HepG2 (cell line): ENCODE measurements at regions not wholly inside any gene's neighbourhood (a gene's known extent, or its start where the extent isn't known, plus 50 kb on each side); places are given as distances from the start of the nearest gene placed in this dataset.

Source experiments
- ATAC-seq: fragments of 200-7000 bp; cut with Tn5 transposase; 3 replicates; pipeline ENCODE4 v1.9.1; 2020; ENCODE audit warnings: mild to moderate bottlenecking, moderate library complexity
- BruUV-seq: library from RNA; stranded (reverse); fragments of 400-500 nt; replicated peaks from 2 replicates; lab custom pipeline; 2021; lab: Mats Ljungman, UMichigan
- CTCF ChIA-PET: fragments of 300-600 bp; formaldehyde crosslinking; extraction: SDS; loops from one replicate; lab custom pipeline; 2021; ENCODE audit warnings: low total read pairs, inconsistent platforms, low intra/inter-chr PET ratio; lab: Yijun Ruan, JAX
- POLR2A ChIA-PET: fragments of 350-600 bp; sonication (Branson Sonifier 250); formaldehyde crosslinking; loops from one replicate; lab custom pipeline; 2020; ENCODE audit warnings: antibody characterized with exemption, inconsistent platforms; lab: Yijun Ruan, JAX
- DNase-seq: peaks from one replicate; pipeline ENCODE4 v3.0.0-alpha.2; 2015; ENCODE audit warnings: low spot score
- FAIRE-seq: peaks from 3 replicates; lab custom pipeline; 2011; peaks lifted over from hg19 to GRCh38; lab: Jason Lieb, UNC
- H2AFZ ChIP-seq: one replicate; pipeline ENCODE4 v1.6.1; 2011; ENCODE audit warnings: low read length, inconsistent platforms
- H3K27ac ChIP-seq: fragments of 300-600 bp; 3 replicates; pipeline ENCODE4 v1.8.0; 2011; ENCODE audit warnings: mixed run types, mild to moderate bottlenecking, mixed read lengths, low read length, inconsistent platforms; ENCODE audit not compliant: insufficient read depth; ENCODE audit errors: extremely low read length
- H3K27me3 ChIP-seq, 2 experiments: fragments of 200-600 bp in 1 of 2; 2 replicates in 1 of 2; 3 replicates in 1 of 2; pipeline versions ENCODE4 v1.6.0 to v1.8.0; 2011; ENCODE audit warnings: low read length in 2 of 2, mild to moderate bottlenecking in 2 of 2, moderate library complexity in 2 of 2, inconsistent platforms in 1 of 2; ENCODE audit not compliant: insufficient read depth in 2 of 2, control insufficient read depth in 1 of 2
- H3K36me3 ChIP-seq, 2 experiments: fragments of 200-600 bp in 1 of 2; replicated peaks in 1 of 2; 2 replicates in 1 of 2; 3 replicates in 1 of 2; pipeline versions ENCODE4 v1.5.1 to v1.8.0; 2011; ENCODE audit warnings: low read length in 2 of 2, inconsistent platforms in 1 of 2; ENCODE audit not compliant: insufficient read depth in 2 of 2, control insufficient read depth in 1 of 2
- H3K4me1 ChIP-seq: 2 replicates; pipeline ENCODE4 v1.5.1; 2012; ENCODE audit warnings: low read length, inconsistent platforms; ENCODE audit not compliant: insufficient read depth
- H3K4me2 ChIP-seq: 2 replicates; pipeline ENCODE4 v1.6.0; 2011; ENCODE audit warnings: low read depth, low read length, inconsistent platforms
- H3K4me3 ChIP-seq, 3 experiments: fragments of 200-600 bp in 1 of 3; sonication (generic), shearing (Covaris generic) in 1 of 3; replicated peaks in 1 of 3; 2 replicates each; pipeline ENCODE4 v1.5.1; 2011 to 2016; ENCODE audit warnings: low read length in 3 of 3, inconsistent platforms in 2 of 3, low read depth in 2 of 3, mild to moderate bottlenecking in 2 of 3, control low read depth in 1 of 3, mixed read lengths in 1 of 3; ENCODE audit not compliant: insufficient read depth in 1 of 3
- H3K79me2 ChIP-seq: one replicate; pipeline ENCODE4 v1.6.1; 2011; ENCODE audit warnings: low read length, inconsistent platforms; ENCODE audit not compliant: insufficient read depth
- H3K9ac ChIP-seq: 2 replicates; pipeline ENCODE4 v1.6.0; 2011; ENCODE audit warnings: mild to moderate bottlenecking, low read depth, low read length, inconsistent platforms; ENCODE audit not compliant: insufficient read depth
- H3K9me3 ChIP-seq: 2 replicates; pipeline ENCODE4 v1.5.1; 2012; ENCODE audit warnings: mild to moderate bottlenecking, low read length
- H4K20me1 ChIP-seq: 2 replicates; pipeline ENCODE4 v1.6.0; 2011; ENCODE audit warnings: inconsistent platforms, mild to moderate bottlenecking, low read length, moderate library complexity; ENCODE audit not compliant: insufficient read depth
- CCDC6 ChIP-seq: sonication (generic); formaldehyde crosslinking; IDR thresholded peaks from 2 replicates; pipeline ENCODE4 v1.8.1; 2022; ENCODE audit warnings: mild to moderate bottlenecking, missing genetic modification reagents, moderate library complexity
- FLYWCH1 ChIP-seq: sonication (generic); formaldehyde crosslinking; IDR thresholded peaks from 2 replicates; pipeline ENCODE4 v1.8.1; 2023; ENCODE audit warnings: mild to moderate bottlenecking, missing genetic modification reagents
- JUN ChIP-seq: sonication (generic); formaldehyde crosslinking; IDR thresholded peaks from 2 replicates; pipeline ENCODE4 v1.4.0; 2020; ENCODE audit warnings: mild to moderate bottlenecking, missing genetic modification reagents
- PAX8 ChIP-seq: sonication (generic); formaldehyde crosslinking; IDR thresholded peaks from 2 replicates; pipeline ENCODE4 v1.8.0; 2022; ENCODE audit warnings: mild to moderate bottlenecking, missing genetic modification reagents, borderline replicate concordance
- POLR2AphosphoS5 ChIP-seq: IDR thresholded peaks from 2 replicates; pipeline ENCODE4 v1.6.1; 2012; ENCODE audit warnings: low read depth, low read length
- RFX1 ChIP-seq: fragments of 450-650 bp; IDR thresholded peaks from 2 replicates; pipeline ENCODE4 v1.6.1; 2017
- STAT5B ChIP-seq: sonication (generic); formaldehyde crosslinking; IDR thresholded peaks from 2 replicates; pipeline ENCODE4 v1.4.0; 2020; ENCODE audit warnings: missing genetic modification reagents
- ZNF180 ChIP-seq: sonication (generic); formaldehyde crosslinking; IDR thresholded peaks from 2 replicates; pipeline ENCODE4 v1.4.0; 2020; ENCODE audit warnings: low read depth, missing genetic modification reagents, borderline replicate concordance
- ZNF205 ChIP-seq: IDR thresholded peaks from 2 replicates; pipeline ENCODE4 v1.6.1; 2018; ENCODE audit warnings: missing biosample characterization, missing genetic modification reagents
- ZNF33B ChIP-seq: sonication (generic); formaldehyde crosslinking; IDR thresholded peaks from 2 replicates; pipeline ENCODE4 v1.5.1; 2020; ENCODE audit warnings: mild to moderate bottlenecking, missing genetic modification reagents
- ZNF484 ChIP-seq: sonication (generic); formaldehyde crosslinking; IDR thresholded peaks from 2 replicates; pipeline ENCODE4 v1.5.1; 2020; ENCODE audit warnings: mild to moderate bottlenecking, low read depth, missing genetic modification reagents, borderline replicate concordance
- WGBS: methylation state at CpG from one replicate; pipeline ENCODE4 v1.1.6; 2017; ENCODE audit warnings: low lambda C conversion rate; 5-methylcytosine and 5-hydroxymethylcytosine counted together
- in situ Hi-C: cut with HindIII; loops from 2 replicates; pipeline ENCODE4 v1.10.0; 2017; ENCODE audit warnings: low pct_unique_long_range_greater_than_20kb; ENCODE audit not compliant: extremely low pct_ligation_motif_present
- intact Hi-C: fragments of 100-400 bp; cut with micrococcal nuclease; formaldehyde crosslinking; loops from one replicate; pipeline ENCODE4 v1.10.0; 2022; ENCODE audit not compliant: unreplicated experiment
- TF ChIP-seq, protein P1 (sequence below): IDR thresholded peaks from 2 replicates; pipeline ENCODE4 v1.4.0; 2020; ENCODE audit warnings: mild to moderate bottlenecking, missing genetic modification reagents
- TF ChIP-seq, protein P2 (sequence below): sonication (generic); formaldehyde crosslinking; IDR thresholded peaks from 2 replicates; pipeline ENCODE4 v1.4.0; 2020; ENCODE audit warnings: missing genetic modification reagents, borderline replicate concordance
- TF ChIP-seq, protein P3 (sequence below): sonication (generic); formaldehyde crosslinking; IDR thresholded peaks from 2 replicates; pipeline ENCODE4 v1.5.1; 2020; ENCODE audit warnings: missing genetic modification reagents, mild to moderate bottlenecking, borderline replicate concordance
- TF ChIP-seq, protein P4 (sequence below): sonication (generic); formaldehyde crosslinking; IDR thresholded peaks from 2 replicates; pipeline ENCODE4 v1.5.0; 2020; ENCODE audit warnings: missing genetic modification reagents, mild to moderate bottlenecking, borderline replicate concordance

DNA sequence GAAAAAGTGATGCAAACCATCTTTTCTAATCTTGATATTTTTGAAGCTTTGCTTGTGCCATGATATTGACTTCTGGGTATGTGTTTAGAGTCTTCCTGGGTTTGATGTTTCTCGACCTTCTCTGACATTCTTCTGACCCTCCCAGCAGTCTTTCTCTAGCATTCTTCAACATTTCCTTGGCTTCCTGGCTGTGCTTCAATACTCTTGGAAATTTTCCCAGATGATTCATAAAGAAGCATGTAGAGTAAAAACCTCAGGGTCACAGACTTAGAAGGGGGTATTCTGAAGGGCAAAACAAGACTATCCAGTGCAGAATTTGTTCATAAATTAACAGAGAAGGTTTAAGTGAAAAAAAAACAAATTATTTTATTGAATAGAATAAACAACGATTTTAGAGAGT lies 946.3 kb upstream of the PCDH9 start:
- H4K20me1 ChIP-seq: no peaks in the 10 kb centered on the region
- H3K4me3 ChIP-seq: no peak overlapping the region
- no peaks in the 10 kb centered on the region for H3K79me2 ChIP-seq
- TF ChIP-seq CCDC6 (no peak), RFX1 (no peak), STAT5B (no peak), ZNF484 (CRISPR knock-in tag) (no peak), PAX8 (no peak), JUN (CRISPR knock-in tag) (no peak), POLR2AphosphoS5 (no peak), ZNF180 (no peak), FLYWCH1 (CRISPR knock-in tag) (no peak), ZNF205 (no peak), ZNF33B (no peak)
- TF ChIP-seq, protein P1, sequence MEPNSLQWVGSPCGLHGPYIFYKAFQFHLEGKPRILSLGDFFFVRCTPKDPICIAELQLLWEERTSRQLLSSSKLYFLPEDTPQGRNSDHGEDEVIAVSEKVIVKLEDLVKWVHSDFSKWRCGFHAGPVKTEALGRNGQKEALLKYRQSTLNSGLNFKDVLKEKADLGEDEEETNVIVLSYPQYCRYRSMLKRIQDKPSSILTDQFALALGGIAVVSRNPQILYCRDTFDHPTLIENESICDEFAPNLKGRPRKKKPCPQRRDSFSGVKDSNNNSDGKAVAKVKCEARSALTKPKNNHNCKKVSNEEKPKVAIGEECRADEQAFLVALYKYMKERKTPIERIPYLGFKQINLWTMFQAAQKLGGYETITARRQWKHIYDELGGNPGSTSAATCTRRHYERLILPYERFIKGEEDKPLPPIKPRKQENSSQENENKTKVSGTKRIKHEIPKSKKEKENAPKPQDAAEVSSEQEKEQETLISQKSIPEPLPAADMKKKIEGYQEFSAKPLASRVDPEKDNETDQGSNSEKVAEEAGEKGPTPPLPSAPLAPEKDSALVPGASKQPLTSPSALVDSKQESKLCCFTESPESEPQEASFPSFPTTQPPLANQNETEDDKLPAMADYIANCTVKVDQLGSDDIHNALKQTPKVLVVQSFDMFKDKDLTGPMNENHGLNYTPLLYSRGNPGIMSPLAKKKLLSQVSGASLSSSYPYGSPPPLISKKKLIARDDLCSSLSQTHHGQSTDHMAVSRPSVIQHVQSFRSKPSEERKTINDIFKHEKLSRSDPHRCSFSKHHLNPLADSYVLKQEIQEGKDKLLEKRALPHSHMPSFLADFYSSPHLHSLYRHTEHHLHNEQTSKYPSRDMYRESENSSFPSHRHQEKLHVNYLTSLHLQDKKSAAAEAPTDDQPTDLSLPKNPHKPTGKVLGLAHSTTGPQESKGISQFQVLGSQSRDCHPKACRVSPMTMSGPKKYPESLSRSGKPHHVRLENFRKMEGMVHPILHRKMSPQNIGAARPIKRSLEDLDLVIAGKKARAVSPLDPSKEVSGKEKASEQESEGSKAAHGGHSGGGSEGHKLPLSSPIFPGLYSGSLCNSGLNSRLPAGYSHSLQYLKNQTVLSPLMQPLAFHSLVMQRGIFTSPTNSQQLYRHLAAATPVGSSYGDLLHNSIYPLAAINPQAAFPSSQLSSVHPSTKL: no peak
- TF ChIP-seq, protein P2, sequence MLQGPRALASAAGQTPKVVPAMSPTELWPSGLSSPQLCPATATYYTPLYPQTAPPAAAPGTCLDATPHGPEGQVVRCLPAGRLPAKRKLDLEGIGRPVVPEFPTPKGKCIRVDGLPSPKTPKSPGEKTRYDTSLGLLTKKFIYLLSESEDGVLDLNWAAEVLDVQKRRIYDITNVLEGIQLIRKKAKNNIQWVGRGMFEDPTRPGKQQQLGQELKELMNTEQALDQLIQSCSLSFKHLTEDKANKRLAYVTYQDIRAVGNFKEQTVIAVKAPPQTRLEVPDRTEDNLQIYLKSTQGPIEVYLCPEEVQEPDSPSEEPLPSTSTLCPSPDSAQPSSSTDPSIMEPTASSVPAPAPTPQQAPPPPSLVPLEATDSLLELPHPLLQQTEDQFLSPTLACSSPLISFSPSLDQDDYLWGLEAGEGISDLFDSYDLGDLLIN (CRISPR knock-in tag): no peak
- TF ChIP-seq, protein P3, sequence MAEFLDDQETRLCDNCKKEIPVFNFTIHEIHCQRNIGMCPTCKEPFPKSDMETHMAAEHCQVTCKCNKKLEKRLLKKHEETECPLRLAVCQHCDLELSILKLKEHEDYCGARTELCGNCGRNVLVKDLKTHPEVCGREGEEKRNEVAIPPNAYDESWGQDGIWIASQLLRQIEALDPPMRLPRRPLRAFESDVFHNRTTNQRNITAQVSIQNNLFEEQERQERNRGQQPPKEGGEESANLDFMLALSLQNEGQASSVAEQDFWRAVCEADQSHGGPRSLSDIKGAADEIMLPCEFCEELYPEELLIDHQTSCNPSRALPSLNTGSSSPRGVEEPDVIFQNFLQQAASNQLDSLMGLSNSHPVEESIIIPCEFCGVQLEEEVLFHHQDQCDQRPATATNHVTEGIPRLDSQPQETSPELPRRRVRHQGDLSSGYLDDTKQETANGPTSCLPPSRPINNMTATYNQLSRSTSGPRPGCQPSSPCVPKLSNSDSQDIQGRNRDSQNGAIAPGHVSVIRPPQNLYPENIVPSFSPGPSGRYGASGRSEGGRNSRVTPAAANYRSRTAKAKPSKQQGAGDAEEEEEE (CRISPR knock-in tag): no peak
- TF ChIP-seq, protein P4, sequence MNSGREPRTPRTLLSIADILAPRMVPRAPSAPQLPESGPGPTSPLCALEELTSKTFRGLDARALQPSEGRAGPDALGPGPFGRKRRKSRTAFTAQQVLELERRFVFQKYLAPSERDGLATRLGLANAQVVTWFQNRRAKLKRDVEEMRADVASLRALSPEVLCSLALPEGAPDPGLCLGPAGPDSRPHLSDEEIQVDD (CRISPR knock-in tag): no peak
- TF ChIP-seq, all 625 proteins: peak for 0
- intact Hi-C loops: no loop called here
- Histone ChIP-seq H3K9ac (no peak overlapping the region), H3K27ac (no peak overlapping the region), H3K4me1 (no peaks in the 10 kb centered on the region), H3K9me3 (no peaks in the 10 kb centered on the region), H3K27me3 (no peaks in the 10 kb centered on the region), H3K4me2 (no peak overlapping the region), H3K36me3 (no peaks in the 10 kb centered on the region), H2AFZ (no peak overlapping the region)
- no peak for FAIRE-seq
- ChIA-PET POLR2A (no interaction called here), CTCF (no interaction called here)
- in situ Hi-C loops: no loop called here
- 1% methylated on average over 2 of the region's 2 CpGs for WGBS
- DNase-seq: no peak
- no peak for ATAC-seq
- BruUV-seq: no TSS peak
